Erythroblast (primary cell): ENCODE measurements at regions not wholly inside any gene's neighbourhood (a gene's known extent, or its start where the extent isn't known, plus 50 kb on each side); places are given as distances from the start of the nearest gene placed in this dataset.

Source experiments
- GATA1 ChIP-seq: IDR thresholded peaks from 2 replicates; pipeline ENCODE4 v1.6.1; 2011; ENCODE audit warnings: low read depth, mild to moderate bottlenecking, control low read depth, low read length, moderate library complexity
- POLR2A ChIP-seq: IDR thresholded peaks from 2 replicates; pipeline ENCODE4 v1.6.1; 2011; ENCODE audit warnings: mild to moderate bottlenecking, low read length

GRCh38 chr10:130719448-130719752 is 583.2 kb downstream of the GLRX3 start:
- no peak for TF ChIP-seq POLR2A
- TF ChIP-seq GATA1, result no peak
